HFFc6 (cell line): ENCODE measurements at regions not wholly inside any gene's neighbourhood (a gene's known extent, or its start where the extent isn't known, plus 50 kb on each side); places are given as distances from the start of the nearest gene placed in this dataset.

ENCODE experiments used
- DNase-seq: peaks from one replicate; pipeline ENCODE4 v3.0.0-alpha.2; 2018
- H3K27ac Mint-ChIP-seq: 2 replicates; pipeline ENCODE4 v1.8.0; 2020; ENCODE audit warnings: mild to moderate bottlenecking, mixed read lengths
- H3K27me3 Mint-ChIP-seq: 2 replicates; pipeline ENCODE4 v1.8.0; 2021; ENCODE audit warnings: mild to moderate bottlenecking, moderate library complexity, mixed read lengths; ENCODE audit not compliant: insufficient read depth
- H3K36me3 Mint-ChIP-seq: 2 replicates; pipeline ENCODE4 v1.8.0; 2021; ENCODE audit warnings: low read depth, mixed read lengths
- H3K4me1 Mint-ChIP-seq: 2 replicates; pipeline ENCODE4 v1.8.0; 2020; ENCODE audit warnings: low read depth, mixed read lengths
- H3K4me3 Mint-ChIP-seq: 2 replicates; pipeline ENCODE4 v1.8.0; 2020; ENCODE audit warnings: mild to moderate bottlenecking, moderate library complexity, mixed read lengths
- H3K9me3 Mint-ChIP-seq: 2 replicates; pipeline ENCODE4 v1.8.0; 2020; ENCODE audit warnings: mild to moderate bottlenecking, mixed read lengths
- TF ChIP-seq, protein P1 (sequence below): fragments of 200-600 bp; sonication (generic); IDR thresholded peaks from 2 replicates; pipeline ENCODE4 v1.5.0; 2021; ENCODE audit warnings: antibody characterized with exemption, mild to moderate bottlenecking

DNA sequence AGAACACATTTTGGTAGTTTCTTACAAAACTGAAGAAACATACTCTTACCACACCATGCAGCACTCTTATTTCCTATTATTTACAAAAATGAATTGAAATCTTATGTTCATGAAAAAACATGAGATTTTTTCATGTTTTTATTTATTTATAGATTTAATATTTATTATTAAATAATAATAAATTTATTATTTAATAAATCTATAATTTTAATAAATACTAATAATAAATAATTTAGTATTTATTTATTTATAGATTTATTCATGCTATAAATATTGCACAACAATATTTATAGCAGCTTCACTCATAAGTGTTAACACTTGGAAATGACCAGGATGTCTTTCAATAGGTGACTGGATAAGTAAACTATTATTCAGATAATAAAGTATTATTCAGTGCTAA is 91.6 kb upstream of the CPXCR1 start:
- Mint-ChIP-seq H3K27me3 (no peaks in the 10 kb centered on the region), H3K4me1 (no peaks in the 10 kb centered on the region), H3K27ac (no peak overlapping the region), H3K4me3 (no peak overlapping the region), H3K9me3 (no peaks in the 10 kb centered on the region), H3K36me3 (no peaks in the 10 kb centered on the region)
- TF ChIP-seq, protein P1, sequence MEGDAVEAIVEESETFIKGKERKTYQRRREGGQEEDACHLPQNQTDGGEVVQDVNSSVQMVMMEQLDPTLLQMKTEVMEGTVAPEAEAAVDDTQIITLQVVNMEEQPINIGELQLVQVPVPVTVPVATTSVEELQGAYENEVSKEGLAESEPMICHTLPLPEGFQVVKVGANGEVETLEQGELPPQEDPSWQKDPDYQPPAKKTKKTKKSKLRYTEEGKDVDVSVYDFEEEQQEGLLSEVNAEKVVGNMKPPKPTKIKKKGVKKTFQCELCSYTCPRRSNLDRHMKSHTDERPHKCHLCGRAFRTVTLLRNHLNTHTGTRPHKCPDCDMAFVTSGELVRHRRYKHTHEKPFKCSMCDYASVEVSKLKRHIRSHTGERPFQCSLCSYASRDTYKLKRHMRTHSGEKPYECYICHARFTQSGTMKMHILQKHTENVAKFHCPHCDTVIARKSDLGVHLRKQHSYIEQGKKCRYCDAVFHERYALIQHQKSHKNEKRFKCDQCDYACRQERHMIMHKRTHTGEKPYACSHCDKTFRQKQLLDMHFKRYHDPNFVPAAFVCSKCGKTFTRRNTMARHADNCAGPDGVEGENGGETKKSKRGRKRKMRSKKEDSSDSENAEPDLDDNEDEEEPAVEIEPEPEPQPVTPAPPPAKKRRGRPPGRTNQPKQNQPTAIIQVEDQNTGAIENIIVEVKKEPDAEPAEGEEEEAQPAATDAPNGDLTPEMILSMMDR = no peak
- no peak for DNase-seq

- Mint-ChIP-seq H3K9me3 (peaks cover 4% of the 10 kb centered on the region), H3K4me3 (no peak overlapping the region), H3K27me3 (no peaks in the 10 kb centered on the region; the same call in 1 of the 2 replicates), H3K27ac (no peak overlapping the region), H3K4me1 (no peaks in the 10 kb centered on the region), H3K36me3 (no peaks in the 10 kb centered on the region)
- TF ChIP-seq, protein P1 = no peak
- no peak for DNase-seq
These were observed 86.2 kb upstream of the CPXCR1 start for GRCh38 chrX:88660836-88661235.

DNA sequence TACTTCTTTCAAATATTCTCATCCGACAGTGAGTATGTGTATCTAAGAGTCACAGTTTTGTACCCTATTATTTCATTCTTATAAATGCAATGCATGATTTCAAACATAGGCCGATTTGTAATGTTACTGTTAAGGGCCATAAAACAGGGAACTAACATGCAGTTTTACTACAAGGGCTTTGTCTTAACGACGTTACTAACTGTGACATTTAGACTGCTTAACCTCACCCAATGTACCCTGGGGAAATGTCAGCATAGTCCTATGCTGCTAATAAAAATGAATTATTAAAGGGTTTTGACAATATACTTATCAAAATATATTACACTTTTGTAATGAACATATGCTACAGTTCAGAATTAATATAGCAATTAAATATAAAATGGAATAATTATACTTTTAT is 74.8 kb upstream of the CPXCR1 start:
- Mint-ChIP-seq H3K36me3 (no peaks in the 10 kb centered on the region), H3K4me3 (no peak overlapping the region), H3K9me3 (no peaks in the 10 kb centered on the region; the same call in 1 of the 2 replicates), H3K27ac (no peak overlapping the region), H3K4me1 (no peaks in the 10 kb centered on the region), H3K27me3 (no peaks in the 10 kb centered on the region; the same call in 1 of the 2 replicates)
- no peak for DNase-seq
- TF ChIP-seq, protein P1 = no peak
